IPS-15b (cell line): ENCODE measurements at regions not wholly inside any gene's neighbourhood (a gene's known extent, or its start where the extent isn't known, plus 50 kb on each side); places are given as distances from the start of the nearest gene placed in this dataset.
"Not testable (repeated sequence)": the region's sequence is repeated elsewhere in the genome, so short reads cannot be mapped to it uniquely, and the experiment has no call there.

ENCODE experiments used
- H3K27me3 ChIP-seq: one replicate; pipeline ENCODE4 v1.6.1; 2013; ENCODE audit warnings: low read length; ENCODE audit not compliant: control insufficient read depth, insufficient read depth
- H3K36me3 ChIP-seq: one replicate; pipeline ENCODE4 v1.6.1; 2013; ENCODE audit warnings: low read length; ENCODE audit not compliant: control insufficient read depth, insufficient read depth
- H3K4me1 ChIP-seq: one replicate; pipeline ENCODE4 v1.6.1; 2013; ENCODE audit warnings: mild to moderate bottlenecking, low read length; ENCODE audit not compliant: control insufficient read depth, insufficient read depth
- H3K4me3 ChIP-seq: one replicate; pipeline ENCODE4 v1.5.1; 2013; ENCODE audit warnings: low read depth, low read length
- H3K9ac ChIP-seq: one replicate; pipeline ENCODE4 v1.6.1; 2013; ENCODE audit warnings: low read depth, mild to moderate bottlenecking, low read length
- H3K9me3 ChIP-seq: one replicate; pipeline ENCODE4 v1.6.1; 2013; ENCODE audit warnings: mild to moderate bottlenecking, low read length; ENCODE audit not compliant: control insufficient read depth, insufficient read depth

- H3K4me1 ChIP-seq, H3K36me3 ChIP-seq, H3K9me3 ChIP-seq, H3K27me3 ChIP-seq, H3K9ac ChIP-seq, H3K4me3 ChIP-seq: not testable (repeated sequence)
Measured at GRCh38 chr4:167896260-167896659, 196.1 kb upstream of the ANXA10 start.

- H3K36me3 ChIP-seq: no peaks in the 10 kb centered on the region
- H3K9me3 ChIP-seq: no peaks in the 10 kb centered on the region
- H3K4me3 ChIP-seq: no peak overlapping the region
- no peaks in the 10 kb centered on the region for H3K4me1 ChIP-seq
- no peaks in the 10 kb centered on the region for H3K27me3 ChIP-seq
- no peak overlapping the region for H3K9ac ChIP-seq
Measured at GRCh38 chr4:167897116-167897515, 195.2 kb upstream of the ANXA10 start.

- no peaks in the 10 kb centered on the region for H3K9me3 ChIP-seq
- no peak overlapping the region for H3K9ac ChIP-seq
- H3K36me3 ChIP-seq: no peaks in the 10 kb centered on the region
- no peaks in the 10 kb centered on the region for H3K27me3 ChIP-seq
- H3K4me1 ChIP-seq: no peaks in the 10 kb centered on the region
- no peak overlapping the region for H3K4me3 ChIP-seq
Measured at GRCh38 chr4:167903291-167903721, 189.0 kb upstream of the ANXA10 start.

- no peaks in the 10 kb centered on the region for H3K36me3 ChIP-seq
- H3K9ac ChIP-seq: no peak overlapping the region
Measured at GRCh38 chr4:167906851-167907250, 185.5 kb upstream of the ANXA10 start.

GRCh38 chr4:167908816-167909215 lies 183.5 kb upstream of the ANXA10 start:
- Histone ChIP-seq H3K4me3 (no peak overlapping the region), H3K9me3 (no peaks in the 10 kb centered on the region), H3K36me3 (no peaks in the 10 kb centered on the region), H3K4me1 (no peaks in the 10 kb centered on the region), H3K9ac (no peak overlapping the region), H3K27me3 (no peaks in the 10 kb centered on the region)

More at GRCh38 chr4:167906851-167907250, 185.5 kb upstream of the ANXA10 start:
- no peaks in the 10 kb centered on the region for H3K4me1 ChIP-seq
- no peaks in the 10 kb centered on the region for H3K27me3 ChIP-seq
- no peaks in the 10 kb centered on the region for H3K9me3 ChIP-seq
- no peak overlapping the region for H3K4me3 ChIP-seq

GRCh38 chr4:167912535-167912934 lies 179.8 kb upstream of the ANXA10 start:
- not testable (repeated sequence) for H3K27me3 ChIP-seq, H3K36me3 ChIP-seq, H3K9me3 ChIP-seq, H3K4me3 ChIP-seq, H3K4me1 ChIP-seq, H3K9ac ChIP-seq

GRCh38 chr4:167918077-167918476 lies 174.3 kb upstream of the ANXA10 start:
- no peak overlapping the region for H3K4me3 ChIP-seq
- H3K27me3 ChIP-seq: no peaks in the 10 kb centered on the region
- H3K4me1 ChIP-seq: no peaks in the 10 kb centered on the region
- no peak overlapping the region for H3K9ac ChIP-seq
- H3K9me3 ChIP-seq: no peaks in the 10 kb centered on the region
- no peaks in the 10 kb centered on the region for H3K36me3 ChIP-seq

- no peak overlapping the region for H3K9ac ChIP-seq
- no peaks in the 10 kb centered on the region for H3K36me3 ChIP-seq
- H3K4me1 ChIP-seq: peaks cover 6% of the 10 kb centered on the region
Measured at GRCh38 chr4:167930166-167930565, 162.2 kb upstream of the ANXA10 start.

GRCh38 chr4:167934216-167934615 lies 158.1 kb upstream of the ANXA10 start:
- Histone ChIP-seq H3K27me3 (no peaks in the 10 kb centered on the region), H3K4me3 (no peak overlapping the region), H3K9me3 (no peaks in the 10 kb centered on the region), H3K36me3 (no peaks in the 10 kb centered on the region), H3K9ac (no peak overlapping the region), H3K4me1 (peaks cover 6% of the 10 kb centered on the region)

More at GRCh38 chr4:167930166-167930565, 162.2 kb upstream of the ANXA10 start:
- Histone ChIP-seq H3K4me3 (no peak overlapping the region), H3K9me3 (no peaks in the 10 kb centered on the region), H3K27me3 (no peaks in the 10 kb centered on the region)

- no peaks in the 10 kb centered on the region for H3K9me3 ChIP-seq
- H3K36me3 ChIP-seq: no peaks in the 10 kb centered on the region
- H3K9ac ChIP-seq: no peak overlapping the region
- H3K27me3 ChIP-seq: no peaks in the 10 kb centered on the region
- peaks cover 2% of the 10 kb centered on the region for H3K4me1 ChIP-seq
- no peak overlapping the region for H3K4me3 ChIP-seq
Measured at GRCh38 chr4:167939863-167940616, 152.3 kb upstream of the ANXA10 start.

GRCh38 chr4:167943872-167944505 lies 148.3 kb upstream of the ANXA10 start:
- Histone ChIP-seq H3K4me1 (peaks cover 2% of the 10 kb centered on the region), H3K4me3 (no peak overlapping the region), H3K9ac (no peak overlapping the region), H3K36me3 (no peaks in the 10 kb centered on the region), H3K27me3 (no peaks in the 10 kb centered on the region), H3K9me3 (no peaks in the 10 kb centered on the region)

GRCh38 chr4:167944721-167945120 lies 147.6 kb upstream of the ANXA10 start:
- Histone ChIP-seq H3K36me3 (no peaks in the 10 kb centered on the region), H3K4me1 (peaks cover 2% of the 10 kb centered on the region), H3K9ac (no peak overlapping the region), H3K4me3 (no peak overlapping the region), H3K9me3 (no peaks in the 10 kb centered on the region), H3K27me3 (no peaks in the 10 kb centered on the region)
